ENCODE measurements at regions not wholly inside any gene's neighbourhood (a gene's known extent, or its start where the extent isn't known, plus 50 kb on each side); places are given as distances from the start of the nearest gene placed in this dataset.
"Not testable (repeated sequence)": the region's sequence is repeated elsewhere in the genome, so short reads cannot be mapped to it uniquely, and the experiment has no call there.

DNA sequence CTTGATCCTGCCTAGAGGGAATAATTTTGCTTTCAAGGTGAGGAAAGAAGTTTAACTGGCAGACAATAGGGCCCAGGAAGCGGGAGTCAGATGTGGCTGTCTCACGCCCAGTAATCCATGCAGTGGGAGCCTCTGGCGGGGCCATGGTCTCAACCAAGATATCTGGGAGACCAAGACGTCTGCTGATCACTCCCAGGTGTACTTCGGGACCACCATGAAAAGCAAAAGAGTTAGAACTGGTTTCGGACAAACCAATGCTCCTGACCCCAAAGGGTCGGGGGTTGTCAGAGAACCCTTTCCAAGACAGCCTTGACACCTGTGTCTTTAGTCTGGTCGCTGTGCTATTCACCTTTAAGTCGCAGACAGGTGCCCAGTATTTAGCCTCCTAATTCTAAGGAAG lies 256.9 kb upstream of the MBL2 start:
- no peaks in the 10 kb centered on the region for H3K36me3 ChIP-seq
- H3K4me3 ChIP-seq (ENCODE audit: low read depth, low read length), result no peak overlapping the region
- no peak for DNase-seq
- H3K9me3 ChIP-seq (ENCODE audit: severe bottlenecking), result no peaks in the 10 kb centered on the region
- H3K27me3 ChIP-seq (ENCODE audit: insufficient read depth, low read depth, severe bottlenecking), result no peaks in the 10 kb centered on the region
- H3K27ac ChIP-seq, result no peak overlapping the region
- TF ChIP-seq CTCF (IDR thresholded peaks at IDR 0.05; ENCODE audit: low read depth, low read length), result no peak

GRCh38 chr10:53025765-53026164 lies 253.2 kb upstream of the MBL2 start:
- not testable (repeated sequence) for H3K4me3 ChIP-seq (ENCODE audit: low read depth, low read length); DNase-seq; H3K27me3 ChIP-seq (ENCODE audit: insufficient read depth, low read depth, severe bottlenecking); H3K27ac ChIP-seq; H3K9me3 ChIP-seq (ENCODE audit: severe bottlenecking); H3K36me3 ChIP-seq

DNA sequence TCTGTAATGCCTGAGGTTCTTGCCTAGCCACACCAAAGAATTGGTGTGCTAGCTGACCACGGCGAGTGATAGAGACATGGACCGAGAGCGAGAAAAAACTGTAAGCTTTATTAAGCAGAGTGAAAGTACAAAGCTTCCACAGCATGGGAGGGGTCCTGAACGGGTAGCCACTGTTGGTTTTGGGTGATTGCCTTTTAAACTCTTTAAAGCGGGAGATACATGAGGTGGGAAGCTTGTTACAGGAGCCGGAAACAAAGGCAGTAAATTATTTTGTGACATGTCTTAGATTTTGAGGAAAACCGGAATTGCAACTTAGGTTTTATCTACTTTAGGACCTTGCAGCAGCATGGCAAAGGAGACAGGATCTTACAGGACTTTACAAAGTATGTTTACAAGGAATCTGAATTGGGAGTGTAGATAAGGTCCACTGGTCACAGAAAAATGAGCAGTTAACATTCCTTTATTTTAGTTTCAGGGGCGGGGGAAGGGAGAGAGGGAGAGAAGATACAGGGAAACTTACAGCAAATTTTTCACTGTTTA lies 252.7 kb upstream of the MBL2 start:
- DNase-seq, result no peak
- Histone ChIP-seq H3K27ac (no peak overlapping the region), H3K4me3 (ENCODE audit: low read depth, low read length) (no peak overlapping the region), H3K36me3 (no peaks in the 10 kb centered on the region), H3K27me3 (ENCODE audit: insufficient read depth, low read depth, severe bottlenecking) (no peaks in the 10 kb centered on the region), H3K9me3 (ENCODE audit: severe bottlenecking) (no peaks in the 10 kb centered on the region)
- no peak for TF ChIP-seq CTCF (IDR thresholded peaks at IDR 0.05; ENCODE audit: low read depth, low read length)

- no peaks in the 10 kb centered on the region for H3K9me3 ChIP-seq (ENCODE audit: severe bottlenecking)
- no peaks in the 10 kb centered on the region for H3K36me3 ChIP-seq
- H3K27ac ChIP-seq, result no peak overlapping the region
- no peaks in the 10 kb centered on the region for H3K27me3 ChIP-seq (ENCODE audit: insufficient read depth, low read depth, severe bottlenecking)
- DNase-seq, result no peak
- TF ChIP-seq CTCF (IDR thresholded peaks at IDR 0.05; ENCODE audit: low read depth, low read length), result no peak
- H3K4me3 ChIP-seq (ENCODE audit: low read depth, low read length), result no peak overlapping the region
These were observed 250.8 kb upstream of the MBL2 start for GRCh38 chr10:53023411-53023810.

DNA sequence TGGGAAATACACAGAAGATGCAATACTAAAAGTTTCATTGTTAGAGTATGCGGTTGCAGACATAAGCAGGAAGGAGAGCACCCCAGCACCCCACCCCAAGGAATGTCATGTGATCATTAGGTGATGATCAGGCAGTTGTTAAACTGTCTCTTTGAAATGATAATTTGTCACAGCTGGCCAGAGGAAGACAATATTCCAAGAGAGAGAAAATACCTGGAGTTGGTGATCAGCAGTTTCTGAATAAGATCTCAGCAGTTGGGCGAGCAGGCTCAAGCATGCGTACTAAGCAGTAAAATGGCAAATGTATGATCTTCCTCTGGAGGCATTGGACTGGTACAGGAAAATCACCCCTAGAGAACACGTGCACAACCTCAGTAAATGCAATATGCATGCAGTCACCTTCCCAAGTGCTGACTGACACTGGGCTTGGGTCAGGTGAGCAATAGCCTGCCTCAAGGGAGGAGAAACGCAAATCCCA lies 250.1 kb upstream of the MBL2 start:
- no peak overlapping the region for H3K4me3 ChIP-seq (ENCODE audit: low read depth, low read length)
- no peak overlapping the region for H3K27ac ChIP-seq
- no peak for DNase-seq
- no peaks in the 10 kb centered on the region for H3K36me3 ChIP-seq
- TF ChIP-seq CTCF (IDR thresholded peaks at IDR 0.05; ENCODE audit: low read depth, low read length), result no peak
- no peaks in the 10 kb centered on the region for H3K9me3 ChIP-seq (ENCODE audit: severe bottlenecking)
- no peaks in the 10 kb centered on the region for H3K27me3 ChIP-seq (ENCODE audit: insufficient read depth, low read depth, severe bottlenecking)

DNA sequence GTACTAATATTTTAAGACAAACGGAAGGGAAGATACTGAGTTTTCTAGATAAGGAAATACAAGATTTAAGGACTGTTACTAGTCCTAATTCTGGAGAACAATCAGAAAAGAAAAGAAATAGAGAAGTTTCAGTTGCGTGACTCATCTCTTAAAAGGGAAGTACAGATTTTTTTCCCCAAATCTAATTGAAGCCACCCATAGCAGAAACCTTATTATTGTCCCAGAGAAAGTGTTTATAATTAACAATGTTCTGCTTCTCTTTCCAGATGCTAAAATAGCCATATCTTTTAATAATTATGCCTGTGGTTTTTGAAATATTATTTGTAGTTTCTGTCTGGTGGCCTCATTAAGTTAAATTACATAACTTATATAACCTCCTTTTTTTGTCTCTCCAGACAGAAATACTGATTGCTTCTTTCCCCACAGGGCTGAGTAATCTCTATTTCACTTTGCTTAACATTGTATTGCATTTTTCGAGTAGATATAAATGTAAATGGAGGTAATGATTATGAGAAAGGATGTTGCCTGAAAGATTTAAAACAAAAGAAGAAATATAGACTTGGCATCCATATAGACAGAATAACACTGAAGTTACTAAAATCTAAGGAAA lies 240.7 kb upstream of the MBL2 start:
- Histone ChIP-seq H3K36me3 (no peaks in the 10 kb centered on the region), H3K4me3 (ENCODE audit: low read depth, low read length) (no peak overlapping the region), H3K27me3 (ENCODE audit: insufficient read depth, low read depth, severe bottlenecking) (no peaks in the 10 kb centered on the region), H3K9me3 (ENCODE audit: severe bottlenecking) (no peaks in the 10 kb centered on the region), H3K27ac (no peak overlapping the region)
- TF ChIP-seq CTCF (IDR thresholded peaks at IDR 0.05; ENCODE audit: low read depth, low read length), result no peak
- no peak for DNase-seq

All from WERI-Rb-1 (cell line).